ENCODE measurements at regions not wholly inside any gene's neighbourhood (a gene's known extent, or its start where the extent isn't known, plus 50 kb on each side); places are given as distances from the start of the nearest gene placed in this dataset.

DNA sequence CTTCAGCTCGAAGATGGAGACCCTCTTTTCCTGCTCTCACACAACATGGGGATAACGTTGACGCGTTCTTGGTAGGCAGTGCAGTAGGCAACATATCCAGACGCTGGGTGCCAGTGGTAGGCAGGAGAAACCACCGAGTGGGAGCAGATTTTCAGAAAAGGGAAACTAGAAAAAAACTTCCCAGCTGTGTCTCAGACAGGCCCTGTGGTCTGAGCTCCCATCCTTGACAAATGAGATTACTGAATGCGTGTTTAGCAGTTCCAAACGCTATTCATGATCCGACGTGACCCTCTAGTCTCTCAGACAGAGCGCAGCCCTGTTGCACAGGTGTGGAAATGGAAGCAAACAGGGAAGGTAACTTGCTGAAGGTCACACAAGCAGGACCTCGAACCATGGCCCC, 83.9 kb upstream of the DUSP22 start:
- WGBS: 70% methylated on average over 12 of the region's 12 CpGs
- DNase-seq (ENCODE audit: low spot score): no peak

DNA sequence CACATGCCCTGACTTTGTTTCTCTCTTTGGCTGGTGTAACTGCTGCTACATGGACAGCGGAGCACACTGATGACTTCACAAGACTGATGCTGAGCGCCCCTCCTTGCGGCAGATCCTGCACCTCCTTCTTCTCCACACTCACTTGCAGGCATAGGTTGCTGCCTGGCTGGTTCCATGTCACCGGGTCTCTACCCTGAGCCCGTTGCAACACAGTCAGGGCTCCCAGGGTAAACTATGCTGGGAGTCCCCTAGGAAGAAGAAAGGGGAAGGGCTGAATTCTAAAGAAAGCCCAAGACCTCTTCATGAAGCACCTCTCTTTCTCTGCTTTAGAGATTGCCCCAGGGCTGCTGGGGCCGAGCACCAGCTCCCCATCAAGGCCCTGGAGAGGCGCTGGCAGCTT, 83.3 kb upstream of the DUSP22 start:
- no peak for DNase-seq (ENCODE audit: low spot score)
- H3K4me1 ChIP-seq (ENCODE audit: control insufficient read depth in 4 of 4, insufficient read depth in 4 of 4, low read length in 3 of 4): no peaks in the 10 kb centered on the region

More for the DNA sequence above, 83.9 kb upstream of the DUSP22 start:
- peaks cover 0 to 5% (median 2%) of the 10 kb centered on the region in 4 donors for H3K9me3 ChIP-seq (ENCODE audit: control insufficient read depth in 4 of 4, low read length in 3 of 4)
- no peak overlapping the region for H3K27ac ChIP-seq (ENCODE audit: low read depth in 1 of 2, low read length in 2 of 2)
- no peaks in the 10 kb centered on the region for H3K4me1 ChIP-seq (ENCODE audit: control insufficient read depth in 4 of 4, insufficient read depth in 4 of 4, low read length in 3 of 4)
- no peaks in the 10 kb centered on the region for H3K36me3 ChIP-seq (ENCODE audit: control insufficient read depth in 4 of 4, insufficient read depth in 3 of 4, low read depth in 1 of 4, low read length in 3 of 4)
- TF ChIP-seq, protein P1, sequence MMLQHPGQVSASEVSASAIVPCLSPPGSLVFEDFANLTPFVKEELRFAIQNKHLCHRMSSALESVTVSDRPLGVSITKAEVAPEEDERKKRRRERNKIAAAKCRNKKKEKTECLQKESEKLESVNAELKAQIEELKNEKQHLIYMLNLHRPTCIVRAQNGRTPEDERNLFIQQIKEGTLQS (IDR thresholded peaks at IDR 0.05): no peak
- no peak for TF ChIP-seq GABPA (IDR thresholded peaks at IDR 0.05 in 1 of 2, conservative IDR thresholded peaks at IDR 0.05 in 1 of 2)
- TF ChIP-seq SP1 (IDR thresholded peaks at IDR 0.05): no peak
- TF ChIP-seq, protein P2, sequence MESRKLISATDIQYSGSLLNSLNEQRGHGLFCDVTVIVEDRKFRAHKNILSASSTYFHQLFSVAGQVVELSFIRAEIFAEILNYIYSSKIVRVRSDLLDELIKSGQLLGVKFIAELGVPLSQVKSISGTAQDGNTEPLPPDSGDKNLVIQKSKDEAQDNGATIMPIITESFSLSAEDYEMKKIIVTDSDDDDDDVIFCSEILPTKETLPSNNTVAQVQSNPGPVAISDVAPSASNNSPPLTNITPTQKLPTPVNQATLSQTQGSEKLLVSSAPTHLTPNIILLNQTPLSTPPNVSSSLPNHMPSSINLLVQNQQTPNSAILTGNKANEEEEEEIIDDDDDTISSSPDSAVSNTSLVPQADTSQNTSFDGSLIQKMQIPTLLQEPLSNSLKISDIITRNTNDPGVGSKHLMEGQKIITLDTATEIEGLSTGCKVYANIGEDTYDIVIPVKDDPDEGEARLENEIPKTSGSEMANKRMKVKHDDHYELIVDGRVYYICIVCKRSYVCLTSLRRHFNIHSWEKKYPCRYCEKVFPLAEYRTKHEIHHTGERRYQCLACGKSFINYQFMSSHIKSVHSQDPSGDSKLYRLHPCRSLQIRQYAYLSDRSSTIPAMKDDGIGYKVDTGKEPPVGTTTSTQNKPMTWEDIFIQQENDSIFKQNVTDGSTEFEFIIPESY (IDR thresholded peaks at IDR 0.05): no peak
- TF ChIP-seq NR2F2 (IDR thresholded peaks at IDR 0.05): no peak
- TF ChIP-seq YY1 (IDR thresholded peaks at IDR 0.05): no peak
- TF ChIP-seq FOXA2 (IDR thresholded peaks at IDR 0.05): no peak
- no peak for TF ChIP-seq TAF1 (conservative IDR thresholded peaks at IDR 0.05)
- TF ChIP-seq JUND (IDR thresholded peaks at IDR 0.05): no peak
- TF ChIP-seq RAD21 (IDR thresholded peaks at IDR 0.05): no peak
- TF ChIP-seq, protein P3, sequence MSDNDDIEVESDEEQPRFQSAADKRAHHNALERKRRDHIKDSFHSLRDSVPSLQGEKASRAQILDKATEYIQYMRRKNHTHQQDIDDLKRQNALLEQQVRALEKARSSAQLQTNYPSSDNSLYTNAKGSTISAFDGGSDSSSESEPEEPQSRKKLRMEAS (IDR thresholded peaks at IDR 0.05): no peak
- no peak for TF ChIP-seq RXRA (IDR thresholded peaks at IDR 0.05)
- no peak for TF ChIP-seq HNF4A (conservative IDR thresholded peaks at IDR 0.05)
- no peak for TF ChIP-seq HNF4G (IDR thresholded peaks at IDR 0.05)
- H3K4me3 ChIP-seq (ENCODE audit: low read depth in 1 of 3, low read length in 3 of 3): no peak overlapping the region
- H3K27me3 ChIP-seq (ENCODE audit: control insufficient read depth in 4 of 4, insufficient read depth in 4 of 4, low read length in 3 of 4): peaks cover 0 to 3% (median under 1%) of the 10 kb centered on the region in 4 donors
- no peak overlapping the region for H3K9ac ChIP-seq (ENCODE audit: low read depth in 1 of 2, low read length in 2 of 2)

More for the DNA sequence above, 83.3 kb upstream of the DUSP22 start:
- TF ChIP-seq YY1 (IDR thresholded peaks at IDR 0.05): no peak
- TF ChIP-seq, protein P1 (IDR thresholded peaks at IDR 0.05): no peak
- TF ChIP-seq GABPA (IDR thresholded peaks at IDR 0.05 in 1 of 2, conservative IDR thresholded peaks at IDR 0.05 in 1 of 2): no peak
- TF ChIP-seq FOXA1 (IDR thresholded peaks at IDR 0.05): no peak
- TF ChIP-seq RAD21 (IDR thresholded peaks at IDR 0.05): no peak
- TF ChIP-seq, protein P3 (IDR thresholded peaks at IDR 0.05): no peak
- Histone ChIP-seq H3K27me3 (ENCODE audit: control insufficient read depth in 4 of 4, insufficient read depth in 4 of 4, low read length in 3 of 4) (peaks cover 0 to 3% (median under 1%) of the 10 kb centered on the region in 4 donors), H3K9ac (ENCODE audit: low read depth in 1 of 2, low read length in 2 of 2) (no peak overlapping the region), H3K4me3 (ENCODE audit: low read depth in 1 of 3, low read length in 3 of 3) (no peak overlapping the region), H3K27ac (ENCODE audit: low read depth in 1 of 2, low read length in 2 of 2) (no peak overlapping the region), H3K36me3 (ENCODE audit: control insufficient read depth in 4 of 4, insufficient read depth in 3 of 4, low read depth in 1 of 4, low read length in 3 of 4) (no peaks in the 10 kb centered on the region), H3K9me3 (ENCODE audit: control insufficient read depth in 4 of 4, low read length in 3 of 4) (peaks cover 3 to 11% (median 7%) of the 10 kb centered on the region in 4 donors)
- WGBS: 91% methylated on average over 7 of the region's 7 CpGs

Measured in liver (tissue), 7 donors.